CD14-positive monocyte (primary cell): ENCODE measurements at regions not wholly inside any gene's neighbourhood (a gene's known extent, or its start where the extent isn't known, plus 50 kb on each side); places are given as distances from the start of the nearest gene placed in this dataset.
A peak's percentile ranks its signal among the peaks of the same experiment; 100 is the strongest.

Source experiments
- DNase-seq, 3 donors: peaks; one replicate each; pipeline ENCODE4 v3.0.0-alpha.2; 2011 to 2022
- H2AFZ ChIP-seq: 2 replicates; pipeline ENCODE4 v1.6.0; 2012; ENCODE audit warnings: mild to moderate bottlenecking, low read depth, low read length, inconsistent platforms; ENCODE audit not compliant: insufficient read depth, poor library complexity, severe bottlenecking
- H3K27ac ChIP-seq, 2 donors: 1 replicate in 1 of 2; 2 replicates in 1 of 2; pipeline ENCODE4 v1.5.1; 2012 to 2013; ENCODE audit warnings: low read length in 2 of 2, control low read depth in 1 of 2, inconsistent platforms in 1 of 2, low read depth in 1 of 2, mild to moderate bottlenecking in 1 of 2
- H3K27me3 ChIP-seq, 2 donors: one replicate each; pipeline versions ENCODE4 v1.6.0 to v1.6.1; 2011 to 2013; ENCODE audit warnings: low read length in 2 of 2; ENCODE audit not compliant: control insufficient read depth in 2 of 2, insufficient read depth in 2 of 2
- H3K36me3 ChIP-seq, 2 donors: replicated peaks in 1 of 2; 1 replicate in 1 of 2; 2 replicates in 1 of 2; pipeline versions ENCODE4 v1.5.1 to v1.6.1; 2012 to 2013; ENCODE audit warnings: low read length in 2 of 2, control low read depth in 1 of 2, inconsistent platforms in 1 of 2, mild to moderate bottlenecking in 1 of 2; ENCODE audit not compliant: insufficient read depth in 2 of 2, control insufficient read depth in 1 of 2
- H3K4me1 ChIP-seq, 2 donors: 1 replicate in 1 of 2; 2 replicates in 1 of 2; pipeline versions ENCODE4 v1.5.1 to v1.6.1; 2012 to 2013; ENCODE audit warnings: low read length in 2 of 2, control low read depth in 1 of 2, inconsistent platforms in 1 of 2, mild to moderate bottlenecking in 1 of 2, moderate library complexity in 1 of 2; ENCODE audit not compliant: insufficient read depth in 2 of 2, control insufficient read depth in 1 of 2
- H3K4me2 ChIP-seq: replicated peaks from 2 replicates; pipeline ENCODE3; 2012; ENCODE audit warnings: low read length, moderate library complexity, mild to moderate bottlenecking; ENCODE audit not compliant: poor library complexity, severe bottlenecking; ENCODE audit errors: extremely low read depth
- H3K4me3 ChIP-seq, 3 experiments: fragments of 200-600 bp in 1 of 3; sonication (generic) in 1 of 3; replicated peaks in 1 of 3; 1 replicate in 2 of 3; 2 replicates in 1 of 3; pipeline ENCODE4 v1.5.1; 2011 to 2013; ENCODE audit warnings: low read length in 3 of 3, mild to moderate bottlenecking in 3 of 3, control low read depth in 2 of 3, low read depth in 2 of 3, inconsistent platforms in 1 of 3, moderate library complexity in 1 of 3
- H3K79me2 ChIP-seq: 2 replicates; pipeline ENCODE4 v1.6.0; 2012; ENCODE audit warnings: mild to moderate bottlenecking, control low read depth, inconsistent platforms, low read length, moderate library complexity; ENCODE audit not compliant: insufficient read depth
- H3K9ac ChIP-seq: 2 replicates; pipeline ENCODE4 v1.6.0; 2017; ENCODE audit warnings: low read length, mild to moderate bottlenecking; ENCODE audit not compliant: insufficient read depth, poor library complexity, severe bottlenecking
- H3K9me3 ChIP-seq, 2 donors: replicated peaks in 1 of 2; 1 replicate in 1 of 2; 2 replicates in 1 of 2; pipeline versions ENCODE4 v1.5.1 to v1.6.1; 2012 to 2013; ENCODE audit warnings: low read length in 2 of 2, control low read depth in 1 of 2; ENCODE audit not compliant: control insufficient read depth in 1 of 2, insufficient read depth in 1 of 2
- H4K20me1 ChIP-seq: 2 replicates; pipeline ENCODE4 v1.6.0; 2012; ENCODE audit warnings: mild to moderate bottlenecking, low read length, control low read depth, moderate library complexity; ENCODE audit not compliant: insufficient read depth
- H3K27ac Mint-ChIP-seq, 7 donors: one replicate each; pipeline ENCODE4 v1.8.0; 2020; ENCODE audit warnings: mild to moderate bottlenecking in 7 of 7, mixed read lengths in 7 of 7, moderate library complexity in 6 of 7, inconsistent platforms in 2 of 7
- H3K27me3 Mint-ChIP-seq, 3 donors: one replicate each; pipeline ENCODE4 v1.8.0; 2021 to 2022; ENCODE audit warnings: low read depth in 3 of 3, mild to moderate bottlenecking in 3 of 3, mixed read lengths in 3 of 3, moderate library complexity in 3 of 3, inconsistent platforms in 1 of 3
- H3K36me3 Mint-ChIP-seq, 2 donors: one replicate each; pipeline ENCODE4 v1.8.0; 2020; ENCODE audit warnings: mixed read lengths in 2 of 2, inconsistent platforms in 1 of 2, mild to moderate bottlenecking in 1 of 2
- H3K4me1 Mint-ChIP-seq: one replicate; pipeline ENCODE4 v1.8.0; 2020; ENCODE audit warnings: mild to moderate bottlenecking, mixed read lengths
- H3K4me3 Mint-ChIP-seq, 2 donors: one replicate each; pipeline ENCODE4 v1.8.0; 2020; ENCODE audit warnings: mild to moderate bottlenecking in 2 of 2, mixed read lengths in 2 of 2, moderate library complexity in 1 of 2
- H3K9me3 Mint-ChIP-seq, 7 donors: one replicate each; pipeline ENCODE4 v1.8.0; 2020 to 2022; ENCODE audit warnings: mixed read lengths in 7 of 7, mild to moderate bottlenecking in 6 of 7, moderate library complexity in 6 of 7, inconsistent platforms in 2 of 7
- CTCF ChIP-seq: fragments of 200-600 bp; IDR thresholded peaks from one replicate; pipeline ENCODE4 v1.8.0; 2022; ENCODE audit warnings: antibody characterized with exemption, mild to moderate bottlenecking
- WGBS: methylation state at CpG from one replicate; pipeline ENCODE4 v1.1.5; 2013; ENCODE audit warnings: missing lambda C conversion rate; ENCODE audit not compliant: insufficient coverage; 5-methylcytosine and 5-hydroxymethylcytosine counted together
- intact Hi-C, 2 donors: fragments of 100-400 bp; cut with micrococcal nuclease; formaldehyde crosslinking; loops; one replicate each; pipeline versions ENCODE4 v1.15.0 to v1.15.1; 2023

GRCh38 chrX:49762175-49762720 is 66.5 kb upstream of the PAGE1 start:
- no peak overlapping the region for H2AFZ ChIP-seq
- no peak overlapping the region for H3K27ac ChIP-seq
- H3K9me3 ChIP-seq: no peaks in the 10 kb centered on the region
- DNase-seq: no peak
- Mint-ChIP-seq H3K27ac (peak overlapping the region in 1 of 7 donors; percentile 10), H3K4me1 (no peaks in the 10 kb centered on the region), H3K9me3 (peaks cover 0 to 1% (median 0%) of the 10 kb centered on the region in 7 donors), H3K27me3 (peaks cover 1 to 13% (median 5%) of the 10 kb centered on the region in 3 donors), H3K36me3 (no peaks in the 10 kb centered on the region), H3K4me3 (no peak overlapping the region)
- intact Hi-C loops: no loop called here
- no peaks in the 10 kb centered on the region for H3K79me2 ChIP-seq
- WGBS: 100% methylated on average over 1 of the region's 2 CpGs
- no peak overlapping the region for H3K4me3 ChIP-seq
- H3K4me1 ChIP-seq: no peaks in the 10 kb centered on the region
- no peaks in the 10 kb centered on the region for H3K36me3 ChIP-seq
- TF ChIP-seq CTCF: no peak
- no peak overlapping the region for H3K4me2 ChIP-seq
- H3K27me3 ChIP-seq: peaks cover 0 to 5% of the 10 kb centered on the region in 2 donors
- no peaks in the 10 kb centered on the region for H4K20me1 ChIP-seq
- H3K9ac ChIP-seq: no peak overlapping the region

- Mint-ChIP-seq H3K27me3 (peaks cover 0 to 15% (median 3%) of the 10 kb centered on the region in 3 donors), H3K36me3 (no peaks in the 10 kb centered on the region), H3K4me3 (no peak overlapping the region), H3K4me1 (no peaks in the 10 kb centered on the region), H3K27ac (no peak overlapping the region), H3K9me3 (peaks cover 0 to 1% (median 0%) of the 10 kb centered on the region in 7 donors)
- Histone ChIP-seq H3K4me3 (no peak overlapping the region), H4K20me1 (no peaks in the 10 kb centered on the region), H3K27me3 (peaks cover 0 to 5% of the 10 kb centered on the region in 2 donors), H2AFZ (no peak overlapping the region), H3K79me2 (no peaks in the 10 kb centered on the region), H3K4me1 (no peaks in the 10 kb centered on the region), H3K4me2 (no peak overlapping the region), H3K9ac (no peak overlapping the region), H3K9me3 (no peaks in the 10 kb centered on the region), H3K27ac (no peak overlapping the region), H3K36me3 (no peaks in the 10 kb centered on the region)
- WGBS: no CpG with 5 or more reads among the region's 2 CpGs
- TF ChIP-seq CTCF: peak; percentile 39
- intact Hi-C loops: no loop called here
- DNase-seq: peak in 1 of 3 donors; percentile 2
Observed at GRCh38 chrX:49761481-49761880, 65.7 kb upstream of the PAGE1 start.
